ENCODE measurements at regions not wholly inside any gene's neighbourhood (a gene's known extent, or its start where the extent isn't known, plus 50 kb on each side); places are given as distances from the start of the nearest gene placed in this dataset.
A peak's percentile ranks its signal among the peaks of the same experiment; 100 is the strongest.
"Not testable (repeated sequence)": the region's sequence is repeated elsewhere in the genome, so short reads cannot be mapped to it uniquely, and the experiment has no call there.

- H3K79me2 ChIP-seq (ENCODE audit: control insufficient read depth, insufficient read depth, low read length), result no peaks in the 10 kb centered on the region
- no peak overlapping the region for H3K27ac ChIP-seq (ENCODE audit: extremely low read depth, low read depth, low read length)
- H4K20me1 ChIP-seq (replicated peaks; ENCODE audit: control insufficient read depth, insufficient read depth, low read length), result no peaks in the 10 kb centered on the region
- peaks cover 11 to 15% of the 10 kb centered on the region in 2 experiments for H3K4me1 ChIP-seq (replicated peaks in 1 of 2; ENCODE audit: control insufficient read depth in 2 of 2, insufficient read depth in 2 of 2, low read length in 2 of 2)
- no peaks in the 10 kb centered on the region for H3K36me3 ChIP-seq (ENCODE audit: control insufficient read depth, insufficient read depth, low read length)
- in situ Hi-C loops (cut with MboI), result no loop called here
- TF ChIP-seq TFE3 (CRISPR knock-in tag; IDR thresholded peaks at IDR 0.05) (peak; percentile 53; the same call in 1 of the 2 replicates), TARDBP (IDR thresholded peaks at IDR 0.05) (no peak)
- intact Hi-C loops (cut with micrococcal nuclease), result no loop called here
- no peak for FAIRE-seq
- no peak for DNase-seq (ENCODE audit: extremely low read depth in 1 of 4, low spot score in 3 of 4)
- ATAC-seq, result no peak
- ChIA-PET CTCF (ENCODE audit: low intra/inter-chr PET ratio) (no interaction called here), POLR2A (interaction anchor here (0.7 kb wide), 1 partner anchor 84 kb away, joined by 4 read pairs; no protein-coding TSS in a partner anchor)
- no peak overlapping the region for H3K9ac ChIP-seq (ENCODE audit: insufficient read depth in 1 of 2, low read depth in 2 of 2, low read length in 2 of 2)
- no TSS peak for BruUV-seq (replicated peaks)
- no peaks in the 10 kb centered on the region for H3K9me3 ChIP-seq (replicated peaks; ENCODE audit: control insufficient read depth, insufficient read depth, low read depth, low read length)
- H3K9me1 ChIP-seq (ENCODE audit: control insufficient read depth, insufficient read depth, low read length), result no peaks in the 10 kb centered on the region
- H2AFZ ChIP-seq (ENCODE audit: low read depth, low read length), result no peak overlapping the region
- H3K27me3 ChIP-seq (ENCODE audit: control insufficient read depth in 2 of 2, insufficient read depth in 2 of 2, low read length in 2 of 2), result no peaks in the 10 kb centered on the region
- H3K4me2 ChIP-seq (ENCODE audit: insufficient read depth, low read length), result no peak overlapping the region
- no peak overlapping the region for H3K4me3 ChIP-seq
- WGBS (ENCODE audit: insufficient coverage, low coverage, missing lambda C conversion rate), result 50% methylated on average over 4 of the region's 4 CpGs
These were observed 156.0 kb downstream of the LY86 start for GRCh38 chr6:6744551-6744950.

- Histone ChIP-seq H3K4me1 (replicated peaks in 1 of 2; ENCODE audit: control insufficient read depth in 2 of 2, insufficient read depth in 2 of 2, low read length in 2 of 2) (peaks cover 23 to 25% of the 10 kb centered on the region in 2 experiments), H2AFZ (ENCODE audit: low read depth, low read length) (peak overlapping the region; percentile 35; the same call in 1 of the 2 replicates)
- H3K36me3 ChIP-seq (ENCODE audit: control insufficient read depth, insufficient read depth, low read length); ATAC-seq; CTCF ChIA-PET (ENCODE audit: low intra/inter-chr PET ratio); H3K27me3 ChIP-seq (ENCODE audit: control insufficient read depth in 2 of 2, insufficient read depth in 2 of 2, low read length in 2 of 2); H3K4me3 ChIP-seq; H3K79me2 ChIP-seq (ENCODE audit: control insufficient read depth, insufficient read depth, low read length); H4K20me1 ChIP-seq (replicated peaks; ENCODE audit: control insufficient read depth, insufficient read depth, low read length); DNase-seq (ENCODE audit: extremely low read depth in 1 of 4, low spot score in 3 of 4); H3K9me1 ChIP-seq (ENCODE audit: control insufficient read depth, insufficient read depth, low read length); FAIRE-seq; BruUV-seq (replicated peaks); in situ Hi-C loops (cut with MboI); H3K4me2 ChIP-seq (ENCODE audit: insufficient read depth, low read length); H3K9ac ChIP-seq (ENCODE audit: insufficient read depth in 1 of 2, low read depth in 2 of 2, low read length in 2 of 2); H3K27ac ChIP-seq (ENCODE audit: extremely low read depth, low read depth, low read length); H3K9me3 ChIP-seq (replicated peaks; ENCODE audit: control insufficient read depth, insufficient read depth, low read depth, low read length); intact Hi-C loops (cut with micrococcal nuclease): not testable (repeated sequence)
- POLR2A ChIA-PET, result interaction anchor here (0.5 kb wide), 1 partner anchor 40 kb away, joined by 3 read pairs; no protein-coding TSS in a partner anchor
- TF ChIP-seq ZBTB33 (CRISPR knock-in tag; IDR thresholded peaks at IDR 0.05), result peak; percentile 77; the same call in 1 of the 2 replicates
- WGBS (ENCODE audit: insufficient coverage, low coverage, missing lambda C conversion rate), result 87% methylated on average over 34 of the region's 54 CpGs
These were observed 157.3 kb downstream of the LY86 start for GRCh38 chr6:6745637-6746332.

Data from K562 (cell line).